H1 (cell line): ENCODE measurements at regions not wholly inside any gene's neighbourhood (a gene's known extent, or its start where the extent isn't known, plus 50 kb on each side); places are given as distances from the start of the nearest gene placed in this dataset.

Experiments used
- CTCF ChIA-PET: fragments of 300-600 bp; sonication (Branson Sonifier 250); formaldehyde crosslinking; loops from one replicate; lab custom pipeline; 2021; ENCODE audit not compliant: partially characterized antibody; lab: Charles Lee
- POLR2A ChIA-PET: fragments of 300-600 bp; sonication (Branson Sonifier 250); formaldehyde crosslinking; loops from one replicate; lab custom pipeline; 2021; ENCODE audit warnings: inconsistent platforms; ENCODE audit not compliant: partially characterized antibody; lab: Charles Lee
- DNase-seq, 2 experiments: peaks; one replicate each; pipeline versions ENCODE4 v3.0.0 to v3.0.0-alpha.2; 2010 to 2022; ENCODE audit warnings: low spot score in 2 of 2, low read depth in 1 of 2, mixed read lengths in 1 of 2
- FAIRE-seq: peaks from 2 replicates; lab custom pipeline; 2011; peaks lifted over from hg19 to GRCh38; lab: Jason Lieb, UNC
- H2AFZ ChIP-seq: 2 replicates; pipeline ENCODE4 v1.8.1; 2012; ENCODE audit warnings: low read length, inconsistent platforms
- H2AK5ac ChIP-seq: 2 replicates; pipeline ENCODE4 v1.6.1; 2013; ENCODE audit warnings: low read depth, low read length
- H2BK120ac ChIP-seq: replicated peaks from 2 replicates; pipeline ENCODE3; 2013; ENCODE audit warnings: low read depth, low read length, inconsistent platforms
- H2BK12ac ChIP-seq: 2 replicates; pipeline ENCODE4 v1.6.1; 2013; ENCODE audit warnings: low read depth, low read length
- H2BK15ac ChIP-seq: 2 replicates; pipeline ENCODE4 v1.6.1; 2013; ENCODE audit warnings: low read length
- H2BK20ac ChIP-seq: 2 replicates; pipeline ENCODE4 v1.6.1; 2013; ENCODE audit warnings: low read length
- H2BK5ac ChIP-seq: 2 replicates; pipeline ENCODE4 v1.6.1; 2013; ENCODE audit warnings: low read depth, low read length
- H3K14ac ChIP-seq: 2 replicates; pipeline ENCODE4 v1.6.1; 2013; ENCODE audit warnings: inconsistent platforms; ENCODE audit not compliant: insufficient read length
- H3K18ac ChIP-seq: 2 replicates; pipeline ENCODE4 v1.6.1; 2013; ENCODE audit warnings: low read length; ENCODE audit errors: extremely low read depth
- H3K23ac ChIP-seq: 2 replicates; pipeline ENCODE4 v1.6.1; 2013; ENCODE audit warnings: inconsistent platforms; ENCODE audit not compliant: insufficient read length
- H3K23me2 ChIP-seq: 2 replicates; pipeline ENCODE4 v1.6.1; 2013; ENCODE audit warnings: low read depth, low read length
- H3K27ac ChIP-seq: 2 replicates; pipeline ENCODE4 v1.6.1; 2011; ENCODE audit warnings: low read depth, low read length, inconsistent platforms
- H3K27me3 ChIP-seq, 4 experiments: replicated peaks in 1 of 4; 1 replicate in 1 of 4; 2 replicates in 3 of 4; pipeline versions ENCODE4 v1.6.1 to v1.8.1; 2011 to 2013; ENCODE audit warnings: low read length in 3 of 4, mild to moderate bottlenecking in 3 of 4, inconsistent platforms in 2 of 4, mixed read lengths in 2 of 4, moderate library complexity in 1 of 4; ENCODE audit not compliant: control insufficient read depth in 3 of 4, insufficient read depth in 3 of 4; ENCODE audit errors: extremely low read depth in 1 of 4
- H3K36me3 ChIP-seq, 4 experiments: 2 replicates each; pipeline versions ENCODE4 v1.6.1 to v1.8.1; 2011 to 2013; ENCODE audit warnings: mild to moderate bottlenecking in 4 of 4, low read length in 3 of 4, moderate library complexity in 2 of 4, control low read depth in 1 of 4, inconsistent platforms in 1 of 4; ENCODE audit not compliant: insufficient read depth in 4 of 4, control insufficient read depth in 2 of 4
- H3K4ac ChIP-seq: replicated peaks from 2 replicates; pipeline ENCODE3; 2013; ENCODE audit warnings: low read length, low read depth, mixed read lengths, inconsistent platforms; ENCODE audit not compliant: insufficient read length
- H3K4me1 ChIP-seq, 4 experiments: replicated peaks in 1 of 4; 1 replicate in 1 of 4; 2 replicates in 3 of 4; pipeline versions ENCODE4 v1.6.1 to v1.8.1; 2011 to 2013; ENCODE audit warnings: low read length in 3 of 4, inconsistent platforms in 2 of 4, mixed read lengths in 1 of 4; ENCODE audit not compliant: insufficient read depth in 4 of 4, control insufficient read depth in 3 of 4
- H3K4me2 ChIP-seq, 2 experiments: 2 replicates each; pipeline versions ENCODE4 v1.6.1 to v1.8.1; 2011 to 2013; ENCODE audit warnings: low read depth in 2 of 2, low read length in 2 of 2, control low read depth in 1 of 2, inconsistent platforms in 1 of 2, mild to moderate bottlenecking in 1 of 2; ENCODE audit not compliant: insufficient read depth in 1 of 2
- H3K4me3 ChIP-seq, 4 experiments: fragments of 200-600, 300-600 bp in 1 of 4; sonication (generic), shearing (Covaris generic), sonication (Bioruptor Twin) in 1 of 4; 2 replicates each; pipeline versions ENCODE4 v1.5.1 to v1.8.1; 2011 to 2016; ENCODE audit warnings: low read length in 4 of 4, low read depth in 3 of 4, control low read depth in 2 of 4, inconsistent platforms in 2 of 4, mild to moderate bottlenecking in 2 of 4, mixed read lengths in 1 of 4, moderate library complexity in 1 of 4; ENCODE audit not compliant: insufficient read depth in 2 of 4; ENCODE audit errors: extremely low read depth in 1 of 4
- H3K56ac ChIP-seq: replicated peaks from 2 replicates; pipeline ENCODE3; 2013; ENCODE audit warnings: low read depth, mild to moderate bottlenecking, mixed read lengths, low read length, inconsistent platforms; ENCODE audit not compliant: insufficient read length
- H3K79me1 ChIP-seq: 2 replicates; pipeline ENCODE4 v1.6.1; 2013; ENCODE audit warnings: low read depth, low read length, control low read depth
- H3K79me2 ChIP-seq, 2 experiments: 2 replicates each; pipeline versions ENCODE4 v1.6.1 to v1.8.1; 2012 to 2013; ENCODE audit warnings: low read length in 2 of 2, mild to moderate bottlenecking in 2 of 2, inconsistent platforms in 1 of 2; ENCODE audit not compliant: insufficient read depth in 2 of 2, control insufficient read depth in 1 of 2
- H3K9ac ChIP-seq, 4 experiments: replicated peaks in 1 of 4; 1 replicate in 1 of 4; 2 replicates in 3 of 4; pipeline versions ENCODE4 v1.6.1 to v1.8.1; 2011 to 2013; ENCODE audit warnings: low read depth in 3 of 4, low read length in 3 of 4, control low read depth in 2 of 4, mild to moderate bottlenecking in 2 of 4, moderate library complexity in 2 of 4, inconsistent platforms in 1 of 4; ENCODE audit errors: extremely low read depth in 1 of 4
- H3K9me3 ChIP-seq, 2 experiments: 2 replicates each; pipeline versions ENCODE4 v1.6.1 to v1.8.1; 2012 to 2013; ENCODE audit warnings: mild to moderate bottlenecking in 2 of 2, moderate library complexity in 2 of 2, control low read depth in 1 of 2, inconsistent platforms in 1 of 2, low read depth in 1 of 2, low read length in 1 of 2, mixed read lengths in 1 of 2; ENCODE audit not compliant: insufficient read depth in 2 of 2
- H4K20me1 ChIP-seq, 2 experiments: replicated peaks in 1 of 2; 2 replicates each; pipeline versions ENCODE3 to v1.8.1; 2011 to 2013; ENCODE audit warnings: inconsistent platforms in 2 of 2, low read length in 2 of 2, mild to moderate bottlenecking in 1 of 2; ENCODE audit not compliant: insufficient read depth in 2 of 2, control insufficient read depth in 1 of 2
- H4K5ac ChIP-seq: 2 replicates; pipeline ENCODE4 v1.6.1; 2013; ENCODE audit warnings: low read length, low read depth, mixed read lengths, inconsistent platforms; ENCODE audit not compliant: insufficient read length
- H4K8ac ChIP-seq: 2 replicates; pipeline ENCODE4 v1.8.0; 2013; ENCODE audit warnings: mild to moderate bottlenecking, moderate library complexity, low read length, inconsistent platforms; ENCODE audit not compliant: insufficient read depth; ENCODE audit errors: extremely low read depth
- H4K91ac ChIP-seq: replicated peaks from 2 replicates; pipeline ENCODE3; 2013; ENCODE audit warnings: low read length, mixed read lengths, inconsistent platforms; ENCODE audit not compliant: insufficient read length
- BCL11A ChIP-seq, 2 experiments: IDR thresholded peaks; one replicate each; pipeline ENCODE4 v1.6.1; 2011; ENCODE audit warnings: low read depth in 2 of 2, low read length in 2 of 2, mild to moderate bottlenecking in 2 of 2
- CHD2 ChIP-seq: IDR thresholded peaks from 2 replicates; pipeline ENCODE4 v1.6.1; 2012; ENCODE audit warnings: low read length, improper control_type of control experiment
- EGR1 ChIP-seq: IDR thresholded peaks from 2 replicates; pipeline ENCODE4 v1.6.1; 2011; ENCODE audit warnings: low read depth, low read length, borderline replicate concordance
- PHF8 ChIP-seq: fragments of 200-600 bp; sonication (generic); conservative IDR thresholded peaks from 2 replicates; pipeline ENCODE4 v1.7.1; 2012; ENCODE audit warnings: low read depth, mild to moderate bottlenecking, inconsistent platforms, low read length, moderate library complexity
- RAD21 ChIP-seq, 2 experiments: IDR thresholded peaks in 1 of 2; conservative IDR thresholded peaks in 1 of 2; 2 replicates each; pipeline ENCODE4 v1.6.1; 2011; ENCODE audit warnings: low read depth in 2 of 2, low read length in 2 of 2, improper control_type of control experiment in 1 of 2, inconsistent platforms in 1 of 2, mild to moderate bottlenecking in 1 of 2, moderate library complexity in 1 of 2
- RXRA ChIP-seq: IDR thresholded peaks from 2 replicates; pipeline ENCODE4 v1.6.1; 2011; ENCODE audit warnings: low read depth, mild to moderate bottlenecking, low read length, moderate library complexity; ENCODE audit not compliant: insufficient read depth
- SIX5 ChIP-seq: IDR thresholded peaks from 2 replicates; pipeline ENCODE4 v1.6.1; 2011; ENCODE audit warnings: mild to moderate bottlenecking, low read depth, low read length
- TBP ChIP-seq: IDR thresholded peaks from 2 replicates; pipeline ENCODE4 v1.6.1; 2011; ENCODE audit warnings: low read depth, low read length, improper control_type of control experiment
- WGBS, 2 experiments: shearing (Covaris generic) in 1 of 2; methylation state at CpG; one replicate each; pipeline versions ENCODE4 v1.1.6 to v1.1.7; 2013 to 2015; ENCODE audit warnings: low lambda C conversion rate in 2 of 2, mixed read lengths in 2 of 2, inconsistent platforms in 1 of 2, low coverage in 1 of 2, missing lambda C conversion rate in 1 of 2; ENCODE audit not compliant: insufficient replicate concordance in 2 of 2, insufficient coverage in 1 of 2, insufficient read length in 1 of 2; ENCODE audit errors: extremely low coverage in 1 of 2, missing lambda C conversion rate in 1 of 2; 5-methylcytosine and 5-hydroxymethylcytosine counted together

- Histone ChIP-seq H3K9me3 (no peaks in the 10 kb centered on the region), H3K23ac (no peak overlapping the region), H4K20me1 (no peaks in the 10 kb centered on the region), H3K27ac (no peak overlapping the region), H3K27me3 (no peaks in the 10 kb centered on the region), H3K23me2 (no peaks in the 10 kb centered on the region), H3K4me1 (no peaks in the 10 kb centered on the region)
- ChIA-PET CTCF (interaction anchor here (1.0 kb wide), 1 partner anchor 8 kb away, joined by 3 read pairs; no protein-coding TSS in a partner anchor), POLR2A (no interaction called here)
- TF ChIP-seq RXRA, result no peak
- TF ChIP-seq PHF8, result no peak
- TF ChIP-seq BCL11A (IDR thresholded peaks at IDR 0.05; ENCODE audit: low read depth in 2 of 2, low read length in 2 of 2), result no peak
- TF ChIP-seq EGR1, result no peak
- no peak for TF ChIP-seq CHD2
- no peak for TF ChIP-seq SIX5
- no peak for TF ChIP-seq RAD21 (IDR thresholded peaks at IDR 0.05 in 1 of 2, conservative IDR thresholded peaks at IDR 0.05 in 1 of 2; ENCODE audit: low read depth in 2 of 2, low read length in 2 of 2)
- TF ChIP-seq TBP, result no peak
- TF ChIP-seq, all 59 proteins: peak for 0
- no peak overlapping the region for H3K14ac ChIP-seq
- no peak for FAIRE-seq
- no peak overlapping the region for H4K5ac ChIP-seq
- H3K4ac ChIP-seq, result no peak overlapping the region
- no peak overlapping the region for H3K4me3 ChIP-seq
- no peak overlapping the region for H2BK12ac ChIP-seq
- H3K56ac ChIP-seq, result no peak overlapping the region
- no peaks in the 10 kb centered on the region for H3K36me3 ChIP-seq
- no peak overlapping the region for H2BK120ac ChIP-seq
- H2AK5ac ChIP-seq, result no peak overlapping the region
- no peak overlapping the region for H2BK20ac ChIP-seq
- H2BK15ac ChIP-seq, result no peak overlapping the region
- H3K79me1 ChIP-seq, result no peaks in the 10 kb centered on the region
- no peak overlapping the region for H2BK5ac ChIP-seq
- no peak overlapping the region for H3K4me2 ChIP-seq
- no peak overlapping the region for H2AFZ ChIP-seq
- H3K18ac ChIP-seq, result no peak overlapping the region
- no peaks in the 10 kb centered on the region for H3K79me2 ChIP-seq
- WGBS, 2 experiments, result 92% methylated on average over 7 of the region's 7 CpGs; no CpG with 5 or more reads in 1 of the 2 experiments
- no peak overlapping the region for H4K91ac ChIP-seq
- H4K8ac ChIP-seq, result no peak overlapping the region
- no peak for DNase-seq
- H3K9ac ChIP-seq, result no peak overlapping the region
Measured at GRCh38 chr9:81791076-81791475, 101.7 kb upstream of the TLE1 start.
